ENCODE measurements at regions not wholly inside any gene's neighbourhood (a gene's known extent, or its start where the extent isn't known, plus 50 kb on each side); places are given as distances from the start of the nearest gene placed in this dataset.
"Not testable (repeated sequence)": the region's sequence is repeated elsewhere in the genome, so short reads cannot be mapped to it uniquely, and the experiment has no call there.

GRCh38 chrX:25096522-25097045 lies 80.8 kb upstream of the ARX start:
- H2AFZ ChIP-seq (ENCODE audit: low read depth, low read length) = no peak overlapping the region
- no peaks in the 10 kb centered on the region for H3K27me3 ChIP-seq (ENCODE audit: insufficient read depth, low read length)
- no peaks in the 10 kb centered on the region for H3K36me3 ChIP-seq (ENCODE audit: insufficient read depth, low read length)
- no peaks in the 10 kb centered on the region for H3K4me1 ChIP-seq (ENCODE audit: insufficient read depth, low read length)
- H3K4me3 ChIP-seq (ENCODE audit: low read length) = no peak overlapping the region
- H3K9me3 ChIP-seq (ENCODE audit: low read length) = no peaks in the 10 kb centered on the region

- not testable (repeated sequence) for H3K36me3 ChIP-seq (ENCODE audit: insufficient read depth, low read length); H3K4me1 ChIP-seq (ENCODE audit: insufficient read depth, low read length); H3K4me3 ChIP-seq (ENCODE audit: low read length); H3K27me3 ChIP-seq (ENCODE audit: insufficient read depth, low read length); H2AFZ ChIP-seq (ENCODE audit: low read depth, low read length); H3K9me3 ChIP-seq (ENCODE audit: low read length)
Measured at GRCh38 chrX:25091152-25091551, 75.4 kb upstream of the ARX start.

DNA sequence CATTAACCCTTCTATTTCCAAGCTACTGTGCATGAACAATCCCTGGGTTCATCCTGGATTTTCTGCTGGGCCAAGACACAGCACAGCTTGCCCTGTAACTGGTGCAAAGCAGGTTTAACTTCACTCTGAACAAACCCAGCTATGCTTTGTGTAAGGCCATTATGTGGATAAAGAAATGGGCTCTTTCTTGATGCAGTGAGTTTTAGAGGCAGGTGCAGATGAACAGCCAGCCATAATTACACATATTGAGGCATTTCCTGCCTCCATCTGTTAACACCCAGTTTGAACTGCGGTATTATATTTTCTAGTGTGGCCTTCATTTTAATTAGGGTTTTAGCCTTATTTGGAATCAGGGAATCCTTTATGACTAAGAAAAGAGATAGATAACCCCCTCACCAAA lies 68.7 kb upstream of the ARX start:
- Histone ChIP-seq H2AFZ (ENCODE audit: low read depth, low read length) (no peak overlapping the region), H3K9me3 (ENCODE audit: low read length) (no peaks in the 10 kb centered on the region), H3K4me1 (ENCODE audit: insufficient read depth, low read length) (no peaks in the 10 kb centered on the region), H3K36me3 (ENCODE audit: insufficient read depth, low read length) (no peaks in the 10 kb centered on the region), H3K27me3 (ENCODE audit: insufficient read depth, low read length) (peaks cover 3% of the 10 kb centered on the region), H3K4me3 (ENCODE audit: low read length) (no peak overlapping the region)

DNA sequence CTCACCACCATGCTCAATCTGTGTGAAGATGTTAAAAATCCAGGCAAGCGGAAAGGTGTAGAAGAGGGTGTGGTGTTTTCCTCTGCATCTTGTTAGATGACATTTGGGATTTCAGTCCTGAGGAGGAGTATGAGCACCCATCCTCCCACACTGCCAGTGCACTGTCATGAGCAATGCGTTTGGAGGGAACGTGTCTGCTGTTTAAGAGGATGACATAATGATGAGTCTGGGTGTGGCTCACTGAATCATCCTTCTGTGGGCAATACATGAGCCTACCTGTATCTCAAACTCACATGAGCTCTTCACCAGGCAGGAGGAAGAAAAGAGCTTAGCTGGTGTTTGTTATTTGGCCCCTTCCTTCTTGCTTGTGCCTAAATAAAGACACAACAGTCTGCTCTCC lies 67.9 kb upstream of the ARX start:
- no peak overlapping the region for H3K4me3 ChIP-seq (ENCODE audit: low read length)
- H3K9me3 ChIP-seq (ENCODE audit: low read length) = no peaks in the 10 kb centered on the region
- peaks cover 3% of the 10 kb centered on the region for H3K27me3 ChIP-seq (ENCODE audit: insufficient read depth, low read length)
- H2AFZ ChIP-seq (ENCODE audit: low read depth, low read length) = no peak overlapping the region
- no peaks in the 10 kb centered on the region for H3K4me1 ChIP-seq (ENCODE audit: insufficient read depth, low read length)
- no peaks in the 10 kb centered on the region for H3K36me3 ChIP-seq (ENCODE audit: insufficient read depth, low read length)

GRCh38 chrX:25079020-25079419 lies 63.3 kb upstream of the ARX start:
- Histone ChIP-seq H3K27me3 (ENCODE audit: insufficient read depth, low read length) (peaks cover 3% of the 10 kb centered on the region), H3K36me3 (ENCODE audit: insufficient read depth, low read length) (no peaks in the 10 kb centered on the region), H3K9me3 (ENCODE audit: low read length) (no peaks in the 10 kb centered on the region), H2AFZ (ENCODE audit: low read depth, low read length) (no peak overlapping the region), H3K4me3 (ENCODE audit: low read length) (no peak overlapping the region), H3K4me1 (ENCODE audit: insufficient read depth, low read length) (no peaks in the 10 kb centered on the region)

- Histone ChIP-seq H2AFZ (ENCODE audit: low read depth, low read length) (no peak overlapping the region), H3K9me3 (ENCODE audit: low read length) (no peaks in the 10 kb centered on the region)
Measured at GRCh38 chrX:25076941-25077500, 61.3 kb upstream of the ARX start.

GRCh38 chrX:25072247-25072646 lies 56.5 kb upstream of the ARX start:
- Histone ChIP-seq H3K4me1 (ENCODE audit: insufficient read depth, low read length) (no peaks in the 10 kb centered on the region), H3K27me3 (ENCODE audit: insufficient read depth, low read length) (no peaks in the 10 kb centered on the region), H3K4me3 (ENCODE audit: low read length) (no peak overlapping the region), H3K9me3 (ENCODE audit: low read length) (no peaks in the 10 kb centered on the region), H3K36me3 (ENCODE audit: insufficient read depth, low read length) (no peaks in the 10 kb centered on the region), H2AFZ (ENCODE audit: low read depth, low read length) (no peak overlapping the region)

More at GRCh38 chrX:25076941-25077500, 61.3 kb upstream of the ARX start:
- H3K4me1 ChIP-seq (ENCODE audit: insufficient read depth, low read length) = no peaks in the 10 kb centered on the region
- H3K27me3 ChIP-seq (ENCODE audit: insufficient read depth, low read length) = no peaks in the 10 kb centered on the region
- H3K36me3 ChIP-seq (ENCODE audit: insufficient read depth, low read length) = no peaks in the 10 kb centered on the region
- no peak overlapping the region for H3K4me3 ChIP-seq (ENCODE audit: low read length)

- Histone ChIP-seq H3K4me1 (ENCODE audit: insufficient read depth, low read length) (no peaks in the 10 kb centered on the region), H3K27me3 (ENCODE audit: insufficient read depth, low read length) (no peaks in the 10 kb centered on the region), H3K4me3 (ENCODE audit: low read length) (no peak overlapping the region), H2AFZ (ENCODE audit: low read depth, low read length) (no peak overlapping the region), H3K36me3 (ENCODE audit: insufficient read depth, low read length) (no peaks in the 10 kb centered on the region), H3K9me3 (ENCODE audit: low read length) (no peaks in the 10 kb centered on the region)
Measured at GRCh38 chrX:25070038-25070437, 54.3 kb upstream of the ARX start.

DNA sequence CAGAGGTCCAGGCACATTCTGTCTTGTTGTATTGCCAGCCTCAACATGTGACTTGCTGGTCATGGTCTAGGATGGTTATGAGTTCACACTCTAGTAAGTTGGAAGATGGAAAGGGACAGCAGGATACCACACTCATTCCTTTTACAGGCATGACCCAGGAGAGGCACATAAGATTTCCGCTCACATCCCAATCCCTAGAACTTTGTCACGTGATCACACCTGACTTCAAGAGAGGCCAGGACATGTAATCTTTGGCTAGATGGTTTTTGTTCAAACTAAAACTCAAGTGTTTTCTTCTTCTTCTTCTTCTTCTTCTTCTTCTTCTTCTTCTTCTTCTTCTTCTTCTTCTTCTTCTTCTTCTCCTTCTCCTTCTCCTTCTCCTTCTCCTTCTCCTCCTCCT lies 53.4 kb upstream of the ARX start:
- Histone ChIP-seq H3K4me1 (ENCODE audit: insufficient read depth, low read length) (no peaks in the 10 kb centered on the region), H2AFZ (ENCODE audit: low read depth, low read length) (no peak overlapping the region), H3K4me3 (ENCODE audit: low read length) (no peak overlapping the region), H3K27me3 (ENCODE audit: insufficient read depth, low read length) (no peaks in the 10 kb centered on the region), H3K36me3 (ENCODE audit: insufficient read depth, low read length) (no peaks in the 10 kb centered on the region), H3K9me3 (ENCODE audit: low read length) (no peaks in the 10 kb centered on the region)

GRCh38 chrX:25068340-25068739 lies 52.6 kb upstream of the ARX start:
- no peak overlapping the region for H2AFZ ChIP-seq (ENCODE audit: low read depth, low read length)
- H3K27me3 ChIP-seq (ENCODE audit: insufficient read depth, low read length) = peaks cover 2% of the 10 kb centered on the region

DNA sequence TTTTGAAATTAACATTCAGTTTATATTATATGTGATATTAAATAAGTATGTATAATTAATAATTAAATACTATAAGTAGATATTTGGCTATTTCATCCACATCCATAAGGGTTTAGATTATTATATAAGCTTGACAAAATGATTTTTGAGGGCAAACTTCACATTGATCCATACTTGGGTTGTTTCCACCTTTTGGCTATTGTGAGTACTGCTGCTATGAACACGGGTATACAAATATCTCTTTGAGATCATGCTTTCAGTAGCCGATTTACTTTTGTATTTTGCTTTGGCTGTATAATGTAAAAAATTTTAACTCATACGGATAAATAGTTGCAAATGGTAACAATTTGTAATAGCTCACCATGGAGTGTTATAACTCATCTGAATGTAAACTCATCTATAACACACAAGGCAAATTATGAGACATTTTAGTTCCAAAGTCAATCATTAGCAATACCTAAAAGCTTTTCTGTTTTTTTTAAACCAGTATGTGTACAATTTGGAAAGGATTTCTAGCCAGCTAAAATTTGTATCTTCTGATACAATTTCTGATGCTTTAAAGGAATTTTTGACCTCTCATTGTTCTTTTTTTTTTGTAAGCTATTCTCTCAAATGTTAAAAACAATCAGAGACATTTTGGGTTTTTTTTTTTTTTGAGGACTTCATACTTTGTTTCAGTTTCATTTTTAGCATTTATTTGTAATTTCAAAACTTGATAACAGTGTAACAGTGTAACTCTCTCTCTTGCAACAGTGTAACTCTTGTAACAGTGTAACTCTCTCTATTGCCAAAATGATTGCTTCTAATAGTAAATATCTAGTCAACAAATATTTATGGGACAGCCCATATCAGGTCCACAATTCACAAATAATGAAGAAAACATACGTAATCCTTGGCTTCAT lies 51.8 kb upstream of the ARX start:
- no peaks in the 10 kb centered on the region for H3K4me1 ChIP-seq (ENCODE audit: insufficient read depth, low read length)
- no peaks in the 10 kb centered on the region for H3K9me3 ChIP-seq (ENCODE audit: low read length)
- H3K4me3 ChIP-seq (ENCODE audit: low read length) = no peak overlapping the region

More at GRCh38 chrX:25068340-25068739, 52.6 kb upstream of the ARX start:
- Histone ChIP-seq H3K4me1 (ENCODE audit: insufficient read depth, low read length) (no peaks in the 10 kb centered on the region), H3K9me3 (ENCODE audit: low read length) (no peaks in the 10 kb centered on the region), H3K4me3 (ENCODE audit: low read length) (no peak overlapping the region), H3K36me3 (ENCODE audit: insufficient read depth, low read length) (no peaks in the 10 kb centered on the region)

GRCh38 chrX:25066131-25066530 lies 50.4 kb upstream of the ARX start:
- Histone ChIP-seq H3K4me1 (ENCODE audit: insufficient read depth, low read length) (no peaks in the 10 kb centered on the region), H3K36me3 (ENCODE audit: insufficient read depth, low read length) (no peaks in the 10 kb centered on the region), H3K4me3 (ENCODE audit: low read length) (no peak overlapping the region), H2AFZ (ENCODE audit: low read depth, low read length) (no peak overlapping the region), H3K27me3 (ENCODE audit: insufficient read depth, low read length) (peaks cover 2% of the 10 kb centered on the region), H3K9me3 (ENCODE audit: low read length) (no peaks in the 10 kb centered on the region)

More for the DNA sequence above, 51.8 kb upstream of the ARX start:
- H2AFZ ChIP-seq (ENCODE audit: low read depth, low read length) = no peak overlapping the region
- H3K36me3 ChIP-seq (ENCODE audit: insufficient read depth, low read length) = no peaks in the 10 kb centered on the region
- H3K27me3 ChIP-seq (ENCODE audit: insufficient read depth, low read length) = peaks cover 2% of the 10 kb centered on the region

Measured in neuron (in vitro differentiated cells).